IgD-negative memory B cell (primary cell): ENCODE measurements at regions not wholly inside any gene's neighbourhood (a gene's known extent, or its start where the extent isn't known, plus 50 kb on each side); places are given as distances from the start of the nearest gene placed in this dataset.

Source experiments
- H3K27ac Mint-ChIP-seq, 3 donors: one replicate each; pipeline ENCODE4 v1.8.0; 2020 to 2022; ENCODE audit warnings: mild to moderate bottlenecking in 3 of 3, mixed read lengths in 3 of 3, moderate library complexity in 1 of 3
- H3K27me3 Mint-ChIP-seq: one replicate; pipeline ENCODE4 v1.8.0; 2021; ENCODE audit warnings: mixed read lengths
- H3K36me3 Mint-ChIP-seq: one replicate; pipeline ENCODE4 v1.8.0; 2020; ENCODE audit warnings: mild to moderate bottlenecking, mixed read lengths
- H3K4me1 Mint-ChIP-seq, 3 donors: one replicate each; pipeline ENCODE4 v1.8.0; 2020 to 2022; ENCODE audit warnings: mixed read lengths in 3 of 3, mild to moderate bottlenecking in 1 of 3
- H3K4me3 Mint-ChIP-seq, 4 donors: one replicate each; pipeline ENCODE4 v1.8.0; 2020 to 2022; ENCODE audit warnings: mild to moderate bottlenecking in 4 of 4, mixed read lengths in 4 of 4, moderate library complexity in 3 of 4
- H3K9me3 Mint-ChIP-seq, 3 donors: one replicate each; pipeline ENCODE4 v1.8.0; 2020 to 2021; ENCODE audit warnings: mixed read lengths in 3 of 3, mild to moderate bottlenecking in 1 of 3

GRCh38 chr3:25272090-25272489 is 156.0 kb upstream of the RARB start:
- H3K4me3 Mint-ChIP-seq = no peak overlapping the region
- H3K4me1 Mint-ChIP-seq = no peaks in the 10 kb centered on the region
- peaks cover 4 to 9% (median 8%) of the 10 kb centered on the region in 3 donors for H3K9me3 Mint-ChIP-seq
- no peak overlapping the region for H3K27ac Mint-ChIP-seq
- no peaks in the 10 kb centered on the region for H3K27me3 Mint-ChIP-seq
- H3K36me3 Mint-ChIP-seq = no peaks in the 10 kb centered on the region

DNA sequence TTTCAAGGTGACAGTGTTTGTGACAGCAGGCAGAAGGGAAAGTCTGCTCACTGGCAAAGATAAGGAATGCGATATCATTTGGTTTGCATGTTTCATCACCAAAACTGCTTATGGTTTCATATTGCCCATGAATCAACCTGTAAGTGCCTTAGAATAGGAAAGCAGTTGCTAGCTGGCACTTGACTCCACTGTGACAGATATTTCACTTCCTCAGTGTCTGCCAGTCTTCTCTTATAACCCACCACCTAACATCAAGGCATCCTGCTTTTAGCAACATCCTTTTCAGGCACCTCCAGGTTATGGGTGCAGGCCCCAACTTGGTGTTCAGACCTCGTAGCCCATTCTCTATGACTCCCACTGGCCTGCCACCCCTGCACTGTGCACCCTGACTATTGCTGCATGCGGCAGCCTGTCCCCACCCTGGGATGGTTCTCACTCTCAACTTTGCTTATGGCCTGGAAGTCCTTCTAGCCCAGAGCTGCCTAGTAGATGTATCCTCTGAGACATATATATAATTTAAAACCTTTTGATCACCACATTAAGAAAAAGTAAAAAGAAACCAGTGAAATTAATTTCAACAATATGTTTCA is 154.4 kb upstream of the RARB start:
- Mint-ChIP-seq H3K27ac (no peak overlapping the region), H3K4me3 (no peak overlapping the region), H3K9me3 (peaks cover 4 to 14% (median 9%) of the 10 kb centered on the region in 3 donors), H3K36me3 (no peaks in the 10 kb centered on the region), H3K27me3 (no peaks in the 10 kb centered on the region), H3K4me1 (no peaks in the 10 kb centered on the region)

- Mint-ChIP-seq H3K27ac (no peak overlapping the region), H3K36me3 (no peaks in the 10 kb centered on the region), H3K4me3 (no peak overlapping the region), H3K27me3 (no peaks in the 10 kb centered on the region), H3K9me3 (peaks cover 2 to 14% (median 9%) of the 10 kb centered on the region in 3 donors), H3K4me1 (no peaks in the 10 kb centered on the region)
These were observed 150.6 kb upstream of the RARB start for GRCh38 chr3:25277503-25277902.

GRCh38 chr3:25281041-25281731 is 146.9 kb upstream of the RARB start:
- Mint-ChIP-seq H3K36me3 (no peaks in the 10 kb centered on the region), H3K4me3 (no peak overlapping the region), H3K9me3 (peaks cover 2 to 12% (median 4%) of the 10 kb centered on the region in 3 donors), H3K27ac (no peak overlapping the region), H3K27me3 (no peaks in the 10 kb centered on the region), H3K4me1 (no peaks in the 10 kb centered on the region)

- no peaks in the 10 kb centered on the region for H3K27me3 Mint-ChIP-seq
- H3K4me3 Mint-ChIP-seq = no peak overlapping the region
- peaks cover 2 to 14% (median 5%) of the 10 kb centered on the region in 3 donors for H3K9me3 Mint-ChIP-seq
- H3K36me3 Mint-ChIP-seq = no peaks in the 10 kb centered on the region
- no peak overlapping the region for H3K27ac Mint-ChIP-seq
- H3K4me1 Mint-ChIP-seq = no peaks in the 10 kb centered on the region
These were observed 146.3 kb upstream of the RARB start for GRCh38 chr3:25281732-25282126.

DNA sequence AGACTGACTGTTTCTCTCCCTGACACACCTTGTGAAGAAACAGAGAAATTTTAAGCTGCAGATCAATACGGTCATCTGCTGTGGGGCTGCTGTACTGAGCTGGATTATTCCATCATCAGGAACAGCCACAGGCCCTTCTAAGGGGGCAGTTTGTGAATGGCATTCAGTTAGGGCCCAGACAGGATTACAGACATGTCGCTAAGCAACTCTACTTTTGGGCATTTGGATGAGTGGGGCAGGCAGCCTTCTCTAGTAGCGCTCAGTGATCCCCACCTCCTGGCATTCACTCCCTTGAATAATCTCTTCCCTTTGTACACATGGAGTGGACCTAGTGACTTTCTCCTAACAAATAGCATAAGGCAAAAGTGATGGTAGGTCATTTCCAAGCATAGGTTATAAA is 144.4 kb upstream of the RARB start:
- Mint-ChIP-seq H3K4me1 (no peaks in the 10 kb centered on the region), H3K9me3 (peaks cover 0 to 6% (median 5%) of the 10 kb centered on the region in 3 donors), H3K4me3 (no peak overlapping the region), H3K27ac (no peak overlapping the region), H3K36me3 (no peaks in the 10 kb centered on the region), H3K27me3 (no peaks in the 10 kb centered on the region)

- Mint-ChIP-seq H3K4me3 (peak overlapping the region in 1 of 4 donors; percentile 59), H3K9me3 (peaks cover 0 to 6% (median 5%) of the 10 kb centered on the region in 3 donors), H3K27me3 (no peaks in the 10 kb centered on the region), H3K36me3 (no peaks in the 10 kb centered on the region), H3K4me1 (no peaks in the 10 kb centered on the region), H3K27ac (no peak overlapping the region)
These were observed 143.8 kb upstream of the RARB start for GRCh38 chr3:25284249-25284648.

DNA sequence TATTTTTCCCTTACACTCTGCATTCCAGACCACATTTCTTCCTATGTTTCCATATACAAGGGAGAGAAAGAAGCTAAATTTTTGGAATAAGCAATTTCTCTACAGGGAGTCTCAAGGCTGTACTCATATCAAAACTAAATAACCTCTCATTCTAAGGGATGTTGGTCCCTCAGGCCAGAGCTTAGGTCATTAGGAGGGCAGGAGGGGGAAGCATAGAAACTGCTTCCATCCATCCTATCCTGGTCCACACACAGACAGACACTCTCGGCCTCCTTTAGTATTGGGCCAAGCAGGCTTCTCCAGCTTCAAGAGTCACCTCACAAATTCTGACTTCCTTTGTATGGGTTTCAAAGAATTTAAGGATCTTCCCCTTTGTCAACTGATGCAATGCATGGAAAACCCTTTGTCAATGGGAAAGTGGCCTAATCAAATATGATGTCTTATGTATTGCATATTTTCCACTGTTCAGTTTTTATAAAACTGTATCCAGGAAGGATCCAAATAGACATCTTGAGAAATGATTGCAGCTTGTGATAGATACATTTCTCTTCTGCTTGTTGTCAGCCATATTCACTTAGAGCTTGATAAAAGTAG is 140.7 kb upstream of the RARB start:
- Mint-ChIP-seq H3K4me3 (no peak overlapping the region), H3K36me3 (no peaks in the 10 kb centered on the region), H3K27me3 (no peaks in the 10 kb centered on the region), H3K9me3 (peaks cover 0 to 6% (median 2%) of the 10 kb centered on the region in 3 donors), H3K4me1 (no peaks in the 10 kb centered on the region), H3K27ac (no peak overlapping the region)

GRCh38 chr3:25288413-25288812 is 139.7 kb upstream of the RARB start:
- H3K4me1 Mint-ChIP-seq = no peaks in the 10 kb centered on the region
- H3K27ac Mint-ChIP-seq = no peak overlapping the region
- H3K9me3 Mint-ChIP-seq = peaks cover 0 to 6% (median 2%) of the 10 kb centered on the region in 3 donors
- no peaks in the 10 kb centered on the region for H3K36me3 Mint-ChIP-seq
- no peak overlapping the region for H3K4me3 Mint-ChIP-seq
- H3K27me3 Mint-ChIP-seq = no peaks in the 10 kb centered on the region

GRCh38 chr3:25289156-25289555 is 138.9 kb upstream of the RARB start:
- Mint-ChIP-seq H3K36me3 (no peaks in the 10 kb centered on the region), H3K4me1 (no peaks in the 10 kb centered on the region), H3K4me3 (no peak overlapping the region)

DNA sequence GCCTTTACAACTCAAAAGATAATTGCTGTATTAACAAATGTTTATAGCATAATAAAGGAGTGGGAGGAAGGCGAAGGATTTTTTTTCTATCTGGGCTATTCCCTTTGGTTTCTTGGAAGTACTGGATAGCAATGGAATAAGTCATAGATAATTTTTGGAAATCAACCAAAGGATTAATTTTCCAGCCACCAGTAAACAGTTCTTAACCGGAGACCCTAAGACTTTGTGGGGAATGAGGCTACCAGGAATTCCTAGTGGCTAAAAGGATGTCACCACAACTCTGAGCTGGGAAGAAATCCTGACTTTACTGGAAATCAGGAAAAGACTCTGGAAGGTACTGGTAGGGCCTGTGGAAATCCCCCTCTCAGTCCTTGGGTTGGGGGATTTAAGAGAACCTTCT is 138.4 kb upstream of the RARB start:
- H3K4me1 Mint-ChIP-seq = no peaks in the 10 kb centered on the region
- H3K36me3 Mint-ChIP-seq = no peaks in the 10 kb centered on the region
- no peak overlapping the region for H3K4me3 Mint-ChIP-seq
- H3K9me3 Mint-ChIP-seq = peaks cover 0 to 6% (median 2%) of the 10 kb centered on the region in 3 donors
- H3K27me3 Mint-ChIP-seq = no peaks in the 10 kb centered on the region
- H3K27ac Mint-ChIP-seq = no peak overlapping the region

More at GRCh38 chr3:25289156-25289555, 138.9 kb upstream of the RARB start:
- peaks cover 0 to 6% (median 2%) of the 10 kb centered on the region in 3 donors for H3K9me3 Mint-ChIP-seq
- no peak overlapping the region for H3K27ac Mint-ChIP-seq
- no peaks in the 10 kb centered on the region for H3K27me3 Mint-ChIP-seq

DNA sequence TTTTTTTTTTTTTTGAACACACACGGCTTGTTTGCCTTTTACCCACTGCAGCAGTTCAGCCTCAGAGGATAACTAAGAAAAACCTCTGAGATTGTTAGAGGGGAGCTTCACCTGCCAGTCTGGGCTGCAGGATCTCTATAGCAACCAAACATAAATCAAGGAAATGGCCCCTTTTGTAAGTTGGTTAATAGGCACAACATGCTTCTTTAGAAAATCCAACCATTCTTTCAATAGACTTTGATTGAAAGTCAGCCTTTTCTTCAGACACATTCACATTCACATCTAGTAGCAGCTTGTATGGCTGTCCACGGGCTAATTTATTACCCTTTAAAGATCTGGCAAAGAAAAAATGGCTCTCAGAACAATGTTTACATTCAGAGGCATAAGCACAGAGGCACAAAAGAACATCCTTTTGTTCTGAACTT is 136.6 kb upstream of the RARB start:
- Mint-ChIP-seq H3K36me3 (no peaks in the 10 kb centered on the region), H3K4me1 (no peaks in the 10 kb centered on the region), H3K9me3 (peaks cover 0 to 3% (median 2%) of the 10 kb centered on the region in 3 donors), H3K27me3 (no peaks in the 10 kb centered on the region), H3K27ac (no peak overlapping the region), H3K4me3 (no peak overlapping the region)

DNA sequence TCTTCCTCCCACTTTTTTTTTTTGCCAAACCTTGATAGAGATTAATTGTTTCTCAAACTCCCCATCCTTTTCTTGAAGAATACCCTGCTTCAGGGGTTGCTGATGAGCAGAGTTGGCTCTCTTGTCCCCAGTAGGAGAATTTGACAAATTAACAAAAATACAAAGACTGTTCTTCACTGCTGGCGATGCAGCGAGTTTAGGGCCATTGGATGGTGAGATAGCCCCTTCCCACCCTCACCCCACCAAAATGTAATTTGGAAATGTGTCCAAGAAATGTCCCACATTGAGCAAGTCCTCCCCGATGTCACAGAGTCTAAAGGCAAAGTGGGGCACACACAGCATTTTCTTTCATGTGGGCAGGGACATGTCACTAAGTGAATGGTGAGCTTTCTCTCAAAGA is 136.0 kb upstream of the RARB start:
- H3K27me3 Mint-ChIP-seq = no peaks in the 10 kb centered on the region
- H3K36me3 Mint-ChIP-seq = no peaks in the 10 kb centered on the region
- no peak overlapping the region for H3K4me3 Mint-ChIP-seq
- no peak overlapping the region for H3K27ac Mint-ChIP-seq
- no peaks in the 10 kb centered on the region for H3K4me1 Mint-ChIP-seq
- peaks cover 0 to 2% (median 0%) of the 10 kb centered on the region in 3 donors for H3K9me3 Mint-ChIP-seq

DNA sequence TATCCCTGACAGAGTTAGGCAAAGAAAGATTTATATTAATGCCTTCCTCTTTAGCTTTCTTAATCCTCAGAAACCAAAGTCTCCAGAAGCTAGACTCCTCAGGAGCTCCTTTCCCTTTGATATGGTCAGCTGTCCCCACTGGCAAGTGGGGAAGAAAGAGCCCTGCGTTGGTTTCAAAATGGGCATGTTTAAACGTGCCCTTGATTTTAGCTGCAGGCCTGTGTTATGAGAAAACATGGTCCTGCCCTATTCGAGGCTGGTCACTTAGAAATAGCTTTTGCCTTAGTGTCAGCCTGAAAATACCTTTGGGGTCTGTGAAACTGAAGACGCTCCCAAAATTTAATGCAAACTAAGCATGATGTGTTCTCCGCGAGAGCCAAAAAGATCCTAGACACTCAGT is 135.5 kb upstream of the RARB start:
- Mint-ChIP-seq H3K4me3 (no peak overlapping the region), H3K9me3 (peaks cover 0 to 2% (median 0%) of the 10 kb centered on the region in 3 donors), H3K27ac (no peak overlapping the region), H3K36me3 (no peaks in the 10 kb centered on the region), H3K27me3 (no peaks in the 10 kb centered on the region), H3K4me1 (no peaks in the 10 kb centered on the region)

DNA sequence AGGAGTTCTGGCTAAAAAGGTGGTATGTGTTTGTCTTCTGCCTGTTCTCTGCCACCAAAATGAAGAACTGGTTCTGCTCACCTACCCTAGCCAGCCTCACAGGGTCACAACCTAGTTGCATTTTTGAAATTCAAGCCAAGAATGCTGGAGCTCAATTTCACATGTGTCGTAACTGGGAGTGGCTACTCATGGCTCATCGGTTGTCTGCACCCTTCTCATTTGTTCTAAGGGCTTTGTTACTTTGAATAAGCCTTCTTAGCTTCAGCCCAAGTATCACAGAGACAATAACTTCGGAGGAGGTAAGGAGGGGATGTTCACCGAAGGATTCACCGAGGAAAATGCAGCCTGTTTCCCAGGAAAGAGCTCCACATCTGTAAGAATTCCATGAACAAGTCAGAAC is 134.3 kb upstream of the RARB start:
- H3K4me3 Mint-ChIP-seq = no peak overlapping the region
- H3K9me3 Mint-ChIP-seq = peaks cover 0 to 2% (median 0%) of the 10 kb centered on the region in 3 donors
- H3K27me3 Mint-ChIP-seq = no peaks in the 10 kb centered on the region
- no peak overlapping the region for H3K27ac Mint-ChIP-seq
- no peaks in the 10 kb centered on the region for H3K36me3 Mint-ChIP-seq
- H3K4me1 Mint-ChIP-seq = no peaks in the 10 kb centered on the region
